HFF-Myc (cell line): ENCODE measurements at regions not wholly inside any gene's neighbourhood (a gene's known extent, or its start where the extent isn't known, plus 50 kb on each side); places are given as distances from the start of the nearest gene placed in this dataset.

Experiments used
- DNase-seq: peaks from one replicate; pipeline ENCODE4 v3.0.0-alpha.2; 2011; ENCODE audit warnings: low read depth; ENCODE audit errors: extremely low read depth
- H3K4me3 ChIP-seq: replicated peaks from 2 replicates; pipeline ENCODE4 v1.5.1; 2011; ENCODE audit warnings: low read depth, mild to moderate bottlenecking, control low read depth, low read length
- TF ChIP-seq, protein P1 (sequence below): IDR thresholded peaks from 2 replicates; pipeline ENCODE4 v1.5.1; 2012; ENCODE audit warnings: mild to moderate bottlenecking, low read depth, low read length, control low read depth; ENCODE audit errors: missing control alignments

DNA sequence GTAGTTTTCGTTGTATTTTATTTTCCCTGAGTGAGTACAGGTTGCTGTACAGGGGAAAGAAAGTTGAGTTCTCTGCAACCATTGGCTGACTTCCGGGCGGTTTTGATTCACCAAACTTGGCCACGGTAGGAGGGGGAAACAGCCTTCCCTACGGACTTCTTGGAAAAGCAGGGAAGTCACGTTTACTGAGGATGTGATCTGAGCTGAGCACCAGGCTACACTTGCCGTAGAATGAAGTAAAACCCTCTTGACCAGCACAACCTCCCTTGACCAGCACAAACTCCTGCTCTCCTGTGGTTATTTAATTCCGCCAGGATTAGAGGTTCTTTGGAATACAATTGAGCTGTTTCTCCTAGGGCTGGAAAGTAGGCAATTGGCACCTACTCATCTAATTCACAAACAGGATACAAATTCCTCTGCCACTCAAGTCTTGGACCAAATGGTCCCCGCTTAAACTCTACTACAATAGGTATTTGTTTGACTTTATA lies 242.0 kb upstream of the RBFOX1 start:
- TF ChIP-seq, protein P1, sequence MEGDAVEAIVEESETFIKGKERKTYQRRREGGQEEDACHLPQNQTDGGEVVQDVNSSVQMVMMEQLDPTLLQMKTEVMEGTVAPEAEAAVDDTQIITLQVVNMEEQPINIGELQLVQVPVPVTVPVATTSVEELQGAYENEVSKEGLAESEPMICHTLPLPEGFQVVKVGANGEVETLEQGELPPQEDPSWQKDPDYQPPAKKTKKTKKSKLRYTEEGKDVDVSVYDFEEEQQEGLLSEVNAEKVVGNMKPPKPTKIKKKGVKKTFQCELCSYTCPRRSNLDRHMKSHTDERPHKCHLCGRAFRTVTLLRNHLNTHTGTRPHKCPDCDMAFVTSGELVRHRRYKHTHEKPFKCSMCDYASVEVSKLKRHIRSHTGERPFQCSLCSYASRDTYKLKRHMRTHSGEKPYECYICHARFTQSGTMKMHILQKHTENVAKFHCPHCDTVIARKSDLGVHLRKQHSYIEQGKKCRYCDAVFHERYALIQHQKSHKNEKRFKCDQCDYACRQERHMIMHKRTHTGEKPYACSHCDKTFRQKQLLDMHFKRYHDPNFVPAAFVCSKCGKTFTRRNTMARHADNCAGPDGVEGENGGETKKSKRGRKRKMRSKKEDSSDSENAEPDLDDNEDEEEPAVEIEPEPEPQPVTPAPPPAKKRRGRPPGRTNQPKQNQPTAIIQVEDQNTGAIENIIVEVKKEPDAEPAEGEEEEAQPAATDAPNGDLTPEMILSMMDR = no peak
- DNase-seq = no peak
- H3K4me3 ChIP-seq = no peak overlapping the region

DNA sequence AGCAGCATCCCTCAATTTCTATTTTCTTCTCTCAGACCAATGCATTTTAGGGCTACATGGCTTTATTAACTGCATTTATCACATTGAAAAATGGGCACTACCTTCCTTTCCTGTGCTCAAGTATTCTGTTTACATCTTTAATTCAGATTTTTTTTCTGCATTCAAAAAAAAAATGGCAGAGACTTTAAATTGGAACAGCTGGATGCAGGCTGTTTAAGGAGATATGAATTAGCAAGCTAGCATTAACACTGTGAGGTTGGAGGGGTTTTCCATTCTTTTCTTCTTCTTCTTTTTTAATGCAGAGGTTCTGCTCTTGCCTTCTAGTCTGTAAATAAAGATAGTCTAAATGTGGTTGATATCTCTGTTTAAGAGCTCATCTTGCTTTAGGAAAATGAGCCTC lies 242.9 kb upstream of the RBFOX1 start:
- no peak for DNase-seq
- H3K4me3 ChIP-seq = no peak overlapping the region
- TF ChIP-seq, protein P1 = no peak

DNA sequence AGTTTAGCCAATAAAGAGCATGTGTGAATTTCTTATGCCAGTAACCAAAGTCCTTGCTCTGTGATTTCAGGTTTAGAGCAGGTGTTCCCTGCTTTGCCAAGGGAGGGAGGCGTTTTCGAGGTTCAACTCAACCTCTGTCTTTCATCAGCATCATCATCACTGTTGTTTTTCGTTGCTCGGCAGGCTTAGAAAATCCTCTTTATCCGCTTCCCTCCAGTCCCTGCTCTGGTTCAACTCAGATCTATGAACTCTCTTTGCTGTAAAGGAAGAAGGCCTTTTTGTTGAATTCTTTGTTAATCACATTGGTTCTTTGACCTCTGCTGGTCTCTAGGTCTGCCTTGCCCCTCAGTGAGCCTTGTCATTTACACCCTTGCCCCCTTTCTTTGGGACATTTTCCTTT lies 243.9 kb upstream of the RBFOX1 start:
- TF ChIP-seq, protein P1 = no peak
- DNase-seq = no peak
- no peak overlapping the region for H3K4me3 ChIP-seq

DNA sequence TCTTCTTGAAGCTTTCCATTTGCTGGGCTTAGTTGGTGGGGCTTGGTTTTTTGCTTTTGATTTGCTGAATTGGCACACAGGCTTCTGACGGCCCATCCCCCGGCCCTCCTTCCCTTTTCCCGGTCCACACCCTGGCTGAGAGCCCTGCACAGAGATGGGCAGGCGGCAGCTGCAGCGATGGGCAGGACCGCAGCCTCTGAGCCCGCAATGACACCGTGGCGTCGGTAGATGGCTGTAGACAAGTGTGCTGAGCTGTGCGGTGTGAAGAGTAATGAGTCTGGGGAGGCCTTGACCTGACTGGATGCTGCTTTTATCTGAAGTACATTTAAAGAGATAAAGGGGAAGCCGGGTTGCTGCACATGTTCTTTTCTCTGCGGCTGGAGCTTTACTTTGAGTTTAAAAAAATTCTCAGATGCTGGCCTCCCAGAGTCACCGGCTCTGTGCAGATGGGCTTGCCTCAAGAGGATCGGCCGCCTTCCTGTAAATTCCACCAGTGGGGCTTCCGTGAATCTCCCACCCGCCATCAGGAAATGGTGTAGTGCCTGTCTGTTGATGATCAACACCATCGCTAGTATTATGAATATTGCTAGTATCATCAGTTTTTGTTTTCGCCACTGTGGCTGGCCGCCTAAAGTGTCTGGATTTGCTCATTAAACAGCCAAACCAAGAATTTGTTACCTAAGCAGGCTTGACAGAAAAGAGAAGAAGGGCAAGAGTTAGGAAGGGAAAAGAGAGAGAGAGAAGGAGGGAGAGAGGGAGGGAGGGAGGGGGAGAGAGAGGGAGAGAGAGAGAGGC lies 245.6 kb upstream of the RBFOX1 start:
- H3K4me3 ChIP-seq = no peak overlapping the region
- no peak for DNase-seq
- TF ChIP-seq, protein P1 = no peak

DNA sequence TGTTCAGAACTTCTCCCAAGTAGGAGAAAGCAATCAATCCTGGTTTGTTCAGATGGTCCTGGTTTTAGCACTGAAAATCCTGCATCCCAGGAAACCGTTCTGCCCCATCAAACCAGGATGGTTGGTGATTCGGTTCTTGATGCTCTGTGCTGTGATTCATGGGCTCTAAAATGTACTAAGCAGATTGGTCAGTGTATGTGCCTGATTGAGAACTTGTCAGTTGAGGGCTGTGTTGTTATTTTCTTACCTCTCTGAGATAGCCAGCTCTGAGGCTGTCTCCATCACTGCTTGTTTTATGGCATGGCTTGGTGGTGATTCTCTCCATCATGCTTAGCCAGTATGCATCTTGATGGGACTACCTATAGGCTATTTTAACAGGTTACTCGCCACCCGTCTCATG lies 246.9 kb upstream of the RBFOX1 start:
- TF ChIP-seq, protein P1 = no peak
- no peak for DNase-seq
- H3K4me3 ChIP-seq = no peak overlapping the region

DNA sequence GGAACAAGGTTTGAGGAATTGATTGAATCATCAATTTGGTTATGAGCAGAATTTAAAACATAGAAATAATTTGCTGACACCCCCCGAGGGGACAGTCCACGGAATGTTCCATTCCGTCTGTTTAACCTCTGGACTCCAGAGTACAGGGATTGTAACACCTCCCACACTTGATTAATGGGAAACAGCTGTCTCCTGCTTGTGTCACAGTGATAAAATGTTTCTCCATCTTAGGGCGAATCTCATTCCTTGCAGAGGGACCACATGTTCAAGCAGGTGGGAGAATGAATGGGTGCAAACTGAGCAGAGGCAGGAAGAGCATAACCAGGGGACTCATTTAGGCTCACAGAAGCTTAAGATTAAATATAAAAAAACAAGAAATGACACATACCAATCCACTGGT lies 249.5 kb upstream of the RBFOX1 start:
- no peak overlapping the region for H3K4me3 ChIP-seq
- no peak for DNase-seq
- TF ChIP-seq, protein P1 = no peak
